PC-9 (cell line): ENCODE measurements at regions not wholly inside any gene's neighbourhood (a gene's known extent, or its start where the extent isn't known, plus 50 kb on each side); places are given as distances from the start of the nearest gene placed in this dataset.

Source experiments
- BruUV-seq: library from RNA; stranded (reverse); fragments of 400-500 nt; replicated peaks from 2 replicates; lab custom pipeline; 2021; lab: Mats Ljungman, UMichigan
- CTCF ChIA-PET: fragments of 300-600 bp; sonication (Branson Sonifier 250); formaldehyde crosslinking; loops from one replicate; lab custom pipeline; 2022; ENCODE audit warnings: antibody characterized with exemption; lab: Charles Lee
- POLR2A ChIA-PET: fragments of 300-600 bp; sonication (Branson Sonifier 250); formaldehyde crosslinking; loops from one replicate; lab custom pipeline; 2022; ENCODE audit warnings: antibody characterized with exemption; ENCODE audit not compliant: unreplicated experiment; lab: Charles Lee
- DNase-seq, 2 experiments: peaks; one replicate each; pipeline versions ENCODE4 v3.0.0 to v3.0.0-alpha.2; 2015 to 2022; ENCODE audit warnings: mixed read lengths in 1 of 2
- H2AFZ ChIP-seq: fragments of 200-600 bp; sonication (generic); 2 replicates; pipeline ENCODE4 v1.8.1; 2017; ENCODE audit warnings: antibody characterized with exemption
- H3F3A ChIP-seq: fragments of 200-600 bp; sonication (generic); 2 replicates; pipeline ENCODE4 v1.8.1; 2017; ENCODE audit warnings: antibody characterized with exemption, mild to moderate bottlenecking, low read depth; ENCODE audit not compliant: insufficient read depth
- H3K27ac ChIP-seq: fragments of 200-600 bp; sonication (generic); 2 replicates; pipeline ENCODE4 v1.6.1; 2016; ENCODE audit warnings: mixed run types
- H3K27me3 ChIP-seq: fragments of 200-600 bp; sonication (generic); 2 replicates; pipeline ENCODE4 v1.6.1; 2016; ENCODE audit warnings: low read depth, mixed run types; ENCODE audit not compliant: insufficient read depth
- H3K36me3 ChIP-seq: fragments of 200-600 bp; sonication (generic); 2 replicates; pipeline ENCODE4 v1.6.1; 2016; ENCODE audit warnings: low read depth, mixed run types
- H3K4me1 ChIP-seq: fragments of 200-600 bp; sonication (generic); replicated peaks from 2 replicates; pipeline ENCODE4 v1.6.1; 2016; ENCODE audit warnings: mixed run types; ENCODE audit not compliant: insufficient read depth
- H3K4me2 ChIP-seq: fragments of 200-600 bp; sonication (generic); 2 replicates; pipeline ENCODE4 v1.6.1; 2017; ENCODE audit warnings: mixed run types
- H3K4me3 ChIP-seq: fragments of 200-600 bp; sonication (generic); 2 replicates; pipeline ENCODE4 v1.6.1; 2016; ENCODE audit warnings: mixed run types
- H3K79me2 ChIP-seq: fragments of 200-600 bp; sonication (generic); 2 replicates; pipeline ENCODE4 v1.6.1; 2017; ENCODE audit warnings: low read depth, mixed run types
- H3K9me2 ChIP-seq: fragments of 200-600 bp; sonication (generic); 2 replicates; pipeline ENCODE4 v1.8.1; 2017; ENCODE audit warnings: mild to moderate bottlenecking; ENCODE audit not compliant: insufficient read depth
- H3K9me3 ChIP-seq: fragments of 200-600 bp; sonication (generic); 2 replicates; pipeline ENCODE4 v1.8.1; 2016; ENCODE audit warnings: low read depth; ENCODE audit not compliant: insufficient read depth
- H4K20me1 ChIP-seq: fragments of 200-600 bp; sonication (generic); 2 replicates; pipeline ENCODE4 v1.8.1; 2017; ENCODE audit not compliant: insufficient read depth
- EZH2 ChIP-seq: fragments of 200-600 bp; sonication (generic); IDR thresholded peaks from 2 replicates; pipeline ENCODE4 v1.8.0; 2017; ENCODE audit warnings: antibody characterized with exemption, low read depth
- intact Hi-C: fragments of 100-400 bp; cut with micrococcal nuclease; formaldehyde crosslinking; loops from one replicate; pipeline ENCODE4 v1.10.0; 2022; ENCODE audit not compliant: unreplicated experiment
- TF ChIP-seq, protein P1 (sequence below): fragments of 200-600 bp; sonication (generic); conservative IDR thresholded peaks from 2 replicates; pipeline ENCODE4 v1.6.1; 2017; ENCODE audit warnings: mixed run types, antibody characterized with exemption, mild to moderate bottlenecking, moderate library complexity

- no peak for TF ChIP-seq EZH2
- TF ChIP-seq, protein P1, sequence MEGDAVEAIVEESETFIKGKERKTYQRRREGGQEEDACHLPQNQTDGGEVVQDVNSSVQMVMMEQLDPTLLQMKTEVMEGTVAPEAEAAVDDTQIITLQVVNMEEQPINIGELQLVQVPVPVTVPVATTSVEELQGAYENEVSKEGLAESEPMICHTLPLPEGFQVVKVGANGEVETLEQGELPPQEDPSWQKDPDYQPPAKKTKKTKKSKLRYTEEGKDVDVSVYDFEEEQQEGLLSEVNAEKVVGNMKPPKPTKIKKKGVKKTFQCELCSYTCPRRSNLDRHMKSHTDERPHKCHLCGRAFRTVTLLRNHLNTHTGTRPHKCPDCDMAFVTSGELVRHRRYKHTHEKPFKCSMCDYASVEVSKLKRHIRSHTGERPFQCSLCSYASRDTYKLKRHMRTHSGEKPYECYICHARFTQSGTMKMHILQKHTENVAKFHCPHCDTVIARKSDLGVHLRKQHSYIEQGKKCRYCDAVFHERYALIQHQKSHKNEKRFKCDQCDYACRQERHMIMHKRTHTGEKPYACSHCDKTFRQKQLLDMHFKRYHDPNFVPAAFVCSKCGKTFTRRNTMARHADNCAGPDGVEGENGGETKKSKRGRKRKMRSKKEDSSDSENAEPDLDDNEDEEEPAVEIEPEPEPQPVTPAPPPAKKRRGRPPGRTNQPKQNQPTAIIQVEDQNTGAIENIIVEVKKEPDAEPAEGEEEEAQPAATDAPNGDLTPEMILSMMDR, result no peak
- intact Hi-C loops, result no loop called here
- Histone ChIP-seq H3K27ac (no peak overlapping the region), H3K9me2 (no peaks in the 10 kb centered on the region), H3K4me3 (no peak overlapping the region), H3K36me3 (no peaks in the 10 kb centered on the region), H3K4me1 (no peaks in the 10 kb centered on the region), H3K9me3 (no peaks in the 10 kb centered on the region), H3K79me2 (no peaks in the 10 kb centered on the region), H3K4me2 (no peak overlapping the region), H2AFZ (no peak overlapping the region), H3K27me3 (no peaks in the 10 kb centered on the region), H4K20me1 (no peaks in the 10 kb centered on the region), H3F3A (no peaks in the 10 kb centered on the region)
- BruUV-seq, result no TSS peak
- ChIA-PET POLR2A (no interaction called here), CTCF (no interaction called here)
- DNase-seq, result no peak
Observed at GRCh38 chr19:30871979-30872378, 477.3 kb downstream of the TSHZ3 start.

GRCh38 chr19:30870876-30871275 is 478.4 kb downstream of the TSHZ3 start:
- no peak overlapping the region for H3K27ac ChIP-seq
- no peaks in the 10 kb centered on the region for H3K9me3 ChIP-seq
- H3K79me2 ChIP-seq, result no peaks in the 10 kb centered on the region
- H3K9me2 ChIP-seq, result no peaks in the 10 kb centered on the region
- H3K4me1 ChIP-seq, result no peaks in the 10 kb centered on the region
- H3F3A ChIP-seq, result no peaks in the 10 kb centered on the region
- no peak overlapping the region for H3K4me3 ChIP-seq
- CTCF ChIA-PET, result no interaction called here
- no peaks in the 10 kb centered on the region for H4K20me1 ChIP-seq
- H3K36me3 ChIP-seq, result no peaks in the 10 kb centered on the region
- no peaks in the 10 kb centered on the region for H3K27me3 ChIP-seq
- no peak overlapping the region for H3K4me2 ChIP-seq
- TF ChIP-seq, protein P1, result no peak
- no peak for TF ChIP-seq EZH2
- POLR2A ChIA-PET, result no interaction called here
- no peak for DNase-seq
- BruUV-seq, result no TSS peak
- no peak overlapping the region for H2AFZ ChIP-seq
- intact Hi-C loops, result no loop called here

- no peaks in the 10 kb centered on the region for H3F3A ChIP-seq
- intact Hi-C loops, result no loop called here
- DNase-seq, result no peak
- ChIA-PET POLR2A (no interaction called here), CTCF (no interaction called here)
- BruUV-seq, result no TSS peak
- no peaks in the 10 kb centered on the region for H4K20me1 ChIP-seq
- no peaks in the 10 kb centered on the region for H3K9me3 ChIP-seq
- H3K9me2 ChIP-seq, result no peaks in the 10 kb centered on the region
- peaks cover 31% of the 10 kb centered on the region for H3K27me3 ChIP-seq
- H3K27ac ChIP-seq, result no peak overlapping the region
- H3K79me2 ChIP-seq, result no peaks in the 10 kb centered on the region
- no peaks in the 10 kb centered on the region for H3K36me3 ChIP-seq
- no peak for TF ChIP-seq EZH2
- TF ChIP-seq, protein P1, result no peak
- H3K4me3 ChIP-seq, result no peak overlapping the region
- H3K4me1 ChIP-seq, result no peaks in the 10 kb centered on the region
- H2AFZ ChIP-seq, result no peak overlapping the region
- H3K4me2 ChIP-seq, result no peak overlapping the region
Observed at GRCh38 chr19:30865511-30865910, 483.7 kb downstream of the TSHZ3 start.
